ENCODE measurements at regions not wholly inside any gene's neighbourhood (a gene's known extent, or its start where the extent isn't known, plus 50 kb on each side); places are given as distances from the start of the nearest gene placed in this dataset.
"Not testable (repeated sequence)": the region's sequence is repeated elsewhere in the genome, so short reads cannot be mapped to it uniquely, and the experiment has no call there.

- Histone ChIP-seq H3K27ac (ENCODE audit: low read depth, low read length) (no peak overlapping the region), H2AFZ (ENCODE audit: low read length, unreplicated experiment) (no peak overlapping the region), H3K27me3 (ENCODE audit: insufficient read depth, low read length) (peaks cover 61% of the 10 kb centered on the region), H3K4me1 (ENCODE audit: control insufficient read depth, insufficient read depth, low read length, unreplicated experiment) (no peaks in the 10 kb centered on the region), H3K4me3 (ENCODE audit: low read depth, low read length) (no peak overlapping the region), H3K36me3 (ENCODE audit: insufficient read depth, low read length) (no peaks in the 10 kb centered on the region), H3K79me2 (ENCODE audit: control insufficient read depth, insufficient read depth, low read length, unreplicated experiment) (no peaks in the 10 kb centered on the region)
Observed at GRCh38 chr20:1734269-1734858, 76.8 kb upstream of the SIRPG start.

- not testable (repeated sequence) for H3K4me3 ChIP-seq (ENCODE audit: low read depth, low read length); H3K36me3 ChIP-seq (ENCODE audit: insufficient read depth, low read length); H3K27ac ChIP-seq (ENCODE audit: low read depth, low read length); H3K4me1 ChIP-seq (ENCODE audit: control insufficient read depth, insufficient read depth, low read length, unreplicated experiment); H2AFZ ChIP-seq (ENCODE audit: low read length, unreplicated experiment); H3K79me2 ChIP-seq (ENCODE audit: control insufficient read depth, insufficient read depth, low read length, unreplicated experiment)
- peaks cover 55% of the 10 kb centered on the region for H3K27me3 ChIP-seq (ENCODE audit: insufficient read depth, low read length)
Observed at GRCh38 chr20:1731828-1732375, 74.3 kb upstream of the SIRPG start.

- H2AFZ ChIP-seq (ENCODE audit: low read length, unreplicated experiment); H3K4me3 ChIP-seq (ENCODE audit: low read depth, low read length); H3K4me1 ChIP-seq (ENCODE audit: control insufficient read depth, insufficient read depth, low read length, unreplicated experiment); H3K27ac ChIP-seq (ENCODE audit: low read depth, low read length); H3K79me2 ChIP-seq (ENCODE audit: control insufficient read depth, insufficient read depth, low read length, unreplicated experiment); H3K36me3 ChIP-seq (ENCODE audit: insufficient read depth, low read length): not testable (repeated sequence)
- H3K27me3 ChIP-seq (ENCODE audit: insufficient read depth, low read length): peaks cover 58% of the 10 kb centered on the region
Observed at GRCh38 chr20:1730981-1731711, 73.6 kb upstream of the SIRPG start.

- H3K27ac ChIP-seq (ENCODE audit: low read depth, low read length); H3K4me3 ChIP-seq (ENCODE audit: low read depth, low read length); H3K4me1 ChIP-seq (ENCODE audit: control insufficient read depth, insufficient read depth, low read length, unreplicated experiment); H3K79me2 ChIP-seq (ENCODE audit: control insufficient read depth, insufficient read depth, low read length, unreplicated experiment); H2AFZ ChIP-seq (ENCODE audit: low read length, unreplicated experiment); H3K36me3 ChIP-seq (ENCODE audit: insufficient read depth, low read length): not testable (repeated sequence)
- H3K27me3 ChIP-seq (ENCODE audit: insufficient read depth, low read length): peaks cover 73% of the 10 kb centered on the region
Observed at GRCh38 chr20:1727303-1727702, 69.7 kb upstream of the SIRPG start.

- Histone ChIP-seq H3K4me1 (ENCODE audit: control insufficient read depth, insufficient read depth, low read length, unreplicated experiment) (no peaks in the 10 kb centered on the region), H3K36me3 (ENCODE audit: insufficient read depth, low read length) (no peaks in the 10 kb centered on the region), H3K79me2 (ENCODE audit: control insufficient read depth, insufficient read depth, low read length, unreplicated experiment) (no peaks in the 10 kb centered on the region), H3K4me3 (ENCODE audit: low read depth, low read length) (no peak overlapping the region), H3K27me3 (ENCODE audit: insufficient read depth, low read length) (peaks cover 67% of the 10 kb centered on the region), H2AFZ (ENCODE audit: low read length, unreplicated experiment) (no peak overlapping the region), H3K27ac (ENCODE audit: low read depth, low read length) (no peak overlapping the region)
Observed at GRCh38 chr20:1724901-1725300, 67.3 kb upstream of the SIRPG start.

- H3K79me2 ChIP-seq (ENCODE audit: control insufficient read depth, insufficient read depth, low read length, unreplicated experiment): no peaks in the 10 kb centered on the region
- H3K27ac ChIP-seq (ENCODE audit: low read depth, low read length): no peak overlapping the region
- H3K27me3 ChIP-seq (ENCODE audit: insufficient read depth, low read length): peaks cover 61% of the 10 kb centered on the region
Observed at GRCh38 chr20:1722513-1723050, 65.0 kb upstream of the SIRPG start.

GRCh38 chr20:1721687-1722512, 64.3 kb upstream of the SIRPG start:
- Histone ChIP-seq H3K27ac (ENCODE audit: low read depth, low read length) (no peak overlapping the region), H3K36me3 (ENCODE audit: insufficient read depth, low read length) (no peaks in the 10 kb centered on the region), H3K4me3 (ENCODE audit: low read depth, low read length) (no peak overlapping the region), H3K4me1 (ENCODE audit: control insufficient read depth, insufficient read depth, low read length, unreplicated experiment) (no peaks in the 10 kb centered on the region), H2AFZ (ENCODE audit: low read length, unreplicated experiment) (no peak overlapping the region), H3K79me2 (ENCODE audit: control insufficient read depth, insufficient read depth, low read length, unreplicated experiment) (no peaks in the 10 kb centered on the region), H3K27me3 (ENCODE audit: insufficient read depth, low read length) (peaks cover 67% of the 10 kb centered on the region)

More at GRCh38 chr20:1722513-1723050, 65.0 kb upstream of the SIRPG start:
- Histone ChIP-seq H2AFZ (ENCODE audit: low read length, unreplicated experiment) (no peak overlapping the region), H3K4me1 (ENCODE audit: control insufficient read depth, insufficient read depth, low read length, unreplicated experiment) (no peaks in the 10 kb centered on the region), H3K4me3 (ENCODE audit: low read depth, low read length) (no peak overlapping the region), H3K36me3 (ENCODE audit: insufficient read depth, low read length) (no peaks in the 10 kb centered on the region)

GRCh38 chr20:1720845-1721475, 63.4 kb upstream of the SIRPG start:
- no peaks in the 10 kb centered on the region for H3K36me3 ChIP-seq (ENCODE audit: insufficient read depth, low read length)
- H2AFZ ChIP-seq (ENCODE audit: low read length, unreplicated experiment): no peak overlapping the region
- H3K4me3 ChIP-seq (ENCODE audit: low read depth, low read length): no peak overlapping the region
- H3K27me3 ChIP-seq (ENCODE audit: insufficient read depth, low read length): peaks cover 67% of the 10 kb centered on the region
- H3K4me1 ChIP-seq (ENCODE audit: control insufficient read depth, insufficient read depth, low read length, unreplicated experiment): no peaks in the 10 kb centered on the region
- no peak overlapping the region for H3K27ac ChIP-seq (ENCODE audit: low read depth, low read length)
- no peaks in the 10 kb centered on the region for H3K79me2 ChIP-seq (ENCODE audit: control insufficient read depth, insufficient read depth, low read length, unreplicated experiment)

- Histone ChIP-seq H3K27ac (ENCODE audit: low read depth, low read length) (no peak overlapping the region), H2AFZ (ENCODE audit: low read length, unreplicated experiment) (no peak overlapping the region), H3K4me3 (ENCODE audit: low read depth, low read length) (no peak overlapping the region), H3K36me3 (ENCODE audit: insufficient read depth, low read length) (no peaks in the 10 kb centered on the region), H3K27me3 (ENCODE audit: insufficient read depth, low read length) (peaks cover 67% of the 10 kb centered on the region), H3K79me2 (ENCODE audit: control insufficient read depth, insufficient read depth, low read length, unreplicated experiment) (no peaks in the 10 kb centered on the region), H3K4me1 (ENCODE audit: control insufficient read depth, insufficient read depth, low read length, unreplicated experiment) (no peaks in the 10 kb centered on the region)
Observed at GRCh38 chr20:1720226-1720625, 62.6 kb upstream of the SIRPG start.

All from ACC112 (cell line).